ENCODE measurements at regions not wholly inside any gene's neighbourhood (a gene's known extent, or its start where the extent isn't known, plus 50 kb on each side); places are given as distances from the start of the nearest gene placed in this dataset.

- TF ChIP-seq CTCF (IDR thresholded peaks at IDR 0.05; ENCODE audit: extremely low read depth in 1 of 2, insufficient read depth in 1 of 2, low read depth in 1 of 2, low read length in 2 of 2) (no peak), POLR2A (IDR thresholded peaks at IDR 0.05; ENCODE audit: low read depth, low read length) (no peak), EZH2 (IDR thresholded peaks at IDR 0.05; ENCODE audit: borderline replicate concordance, low read depth, low read length, severe bottlenecking) (no peak), MAX (IDR thresholded peaks at IDR 0.05; ENCODE audit: insufficient read depth, insufficient read length) (no peak), POLR2AphosphoS5 (IDR thresholded peaks at IDR 0.05; ENCODE audit: insufficient read depth, low read depth, low read length) (no peak), FOS (IDR thresholded peaks at IDR 0.05; ENCODE audit: borderline replicate concordance, insufficient read depth, low read length) (no peak), JUN (IDR thresholded peaks at IDR 0.05; ENCODE audit: borderline replicate concordance, insufficient read depth, insufficient read length, low read depth) (no peak)
These were observed 311.6 kb upstream of the CDYL start for GRCh38 chr6:4464638-4465037.
